Natural killer cell (primary cell): ENCODE measurements at regions not wholly inside any gene's neighbourhood (a gene's known extent, or its start where the extent isn't known, plus 50 kb on each side); places are given as distances from the start of the nearest gene placed in this dataset.

Source experiments
- ATAC-seq, 3 donors: fragments of 150-1000 bp in 2 of 3; fragments of 200-7000 bp in 1 of 3; cut with Tn5 transposase; 1 replicate in 1 of 3; 2 replicates in 2 of 3; pipeline ENCODE4 v1.10.0; 2021; ENCODE audit warnings: mild to moderate bottlenecking in 2 of 3, moderate library complexity in 2 of 3
- DNase-seq, 2 donors: peaks; one replicate each; pipeline versions ENCODE4 v3.0.0 to v3.0.0-alpha.2; 2013 to 2021; ENCODE audit warnings: mixed read lengths in 1 of 2
- H3K27ac ChIP-seq: one replicate; pipeline ENCODE4 v1.5.1; 2013; ENCODE audit warnings: mild to moderate bottlenecking, low read length
- H3K27me3 ChIP-seq: one replicate; pipeline ENCODE4 v1.6.1; 2013; ENCODE audit warnings: low read length; ENCODE audit not compliant: control insufficient read depth, insufficient read depth
- H3K36me3 ChIP-seq: one replicate; pipeline ENCODE4 v1.6.1; 2013; ENCODE audit warnings: low read length; ENCODE audit not compliant: control insufficient read depth, insufficient read depth
- H3K4me1 ChIP-seq: one replicate; pipeline ENCODE4 v1.6.1; 2013; ENCODE audit warnings: low read length; ENCODE audit not compliant: control insufficient read depth, insufficient read depth
- H3K4me3 ChIP-seq: one replicate; pipeline ENCODE4 v1.5.1; 2013; ENCODE audit warnings: low read length
- H3K9me3 ChIP-seq: one replicate; pipeline ENCODE4 v1.6.1; 2013; ENCODE audit warnings: low read length; ENCODE audit not compliant: control insufficient read depth, insufficient read depth
- H3K27ac Mint-ChIP-seq, 2 donors: one replicate each; pipeline ENCODE4 v1.8.0; 2022; ENCODE audit warnings: mild to moderate bottlenecking in 2 of 2, mixed read lengths in 2 of 2, moderate library complexity in 1 of 2
- H3K27me3 Mint-ChIP-seq, 2 donors: one replicate each; pipeline ENCODE4 v1.8.0; 2022; ENCODE audit warnings: low read depth in 2 of 2, mixed read lengths in 2 of 2
- H3K36me3 Mint-ChIP-seq: one replicate; pipeline ENCODE4 v1.8.0; 2022; ENCODE audit warnings: mixed read lengths
- H3K4me1 Mint-ChIP-seq, 2 donors: one replicate each; pipeline ENCODE4 v1.8.0; 2022; ENCODE audit warnings: mixed read lengths in 2 of 2
- H3K4me3 Mint-ChIP-seq: one replicate; pipeline ENCODE4 v1.8.0; 2022; ENCODE audit warnings: mild to moderate bottlenecking, moderate library complexity, mixed read lengths
- H3K9me3 Mint-ChIP-seq, 2 donors: one replicate each; pipeline ENCODE4 v1.8.0; 2022; ENCODE audit warnings: mixed read lengths in 2 of 2
- WGBS: methylation state at CpG from one replicate; pipeline ENCODE4 v1.1.7; 2013; ENCODE audit warnings: missing lambda C conversion rate; ENCODE audit not compliant: insufficient coverage; 5-methylcytosine and 5-hydroxymethylcytosine counted together
- intact Hi-C: fragments of 100-400 bp; cut with micrococcal nuclease; formaldehyde crosslinking; loops from one replicate; pipeline ENCODE4 v1.14.2; 2022
- TF ChIP-seq, protein P1 (sequence below): fragments of 200-600 bp; IDR thresholded peaks from one replicate; pipeline ENCODE4 v1.8.0; 2022; ENCODE audit warnings: antibody characterized with exemption

DNA sequence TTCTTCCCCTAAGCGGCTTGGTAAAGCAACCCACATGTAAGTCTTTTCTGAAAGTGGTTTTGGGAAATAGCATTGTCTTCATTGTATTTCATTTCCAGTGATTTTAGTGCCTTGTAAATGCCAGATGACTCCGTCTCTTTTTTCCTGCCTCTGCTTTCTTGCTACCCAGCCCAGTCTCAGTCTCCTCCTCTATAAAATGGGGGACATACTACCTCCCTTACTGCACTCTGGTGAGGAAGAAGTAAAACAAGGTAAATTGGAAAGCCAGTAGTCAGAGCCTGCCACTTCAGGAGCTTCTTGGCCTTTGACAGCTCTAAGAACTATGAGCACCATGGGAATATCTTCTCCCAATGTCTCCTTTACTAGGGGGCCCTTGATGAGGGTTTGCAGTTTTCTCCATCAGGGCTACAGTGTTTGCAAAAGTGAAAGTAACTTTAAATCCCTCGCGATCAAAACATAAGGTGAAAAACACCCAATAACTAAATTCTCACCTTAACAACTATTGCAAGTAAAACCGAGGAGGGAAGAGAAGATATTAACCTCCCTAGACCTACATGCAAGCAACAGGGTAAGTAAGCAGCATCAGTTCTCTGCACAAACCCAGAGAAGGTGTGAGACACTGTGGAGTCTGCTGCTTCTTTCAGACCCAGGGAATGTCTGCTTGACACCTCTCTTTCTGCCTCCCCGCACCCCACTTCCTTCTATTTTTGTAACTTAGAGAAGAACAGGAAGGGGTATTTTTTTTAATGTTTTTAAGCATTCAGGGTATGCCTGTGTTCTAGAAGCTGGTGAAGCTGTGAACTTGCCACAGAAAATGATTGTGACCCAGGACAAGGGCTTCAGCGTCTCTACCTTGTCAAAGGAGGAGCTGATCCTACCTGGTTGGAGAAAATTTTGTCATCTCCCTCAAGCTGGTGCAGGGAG, 159.1 kb upstream of the EOMES start:
- ATAC-seq = peak; percentile 89 to 94 (median 93)
- TF ChIP-seq, protein P1, sequence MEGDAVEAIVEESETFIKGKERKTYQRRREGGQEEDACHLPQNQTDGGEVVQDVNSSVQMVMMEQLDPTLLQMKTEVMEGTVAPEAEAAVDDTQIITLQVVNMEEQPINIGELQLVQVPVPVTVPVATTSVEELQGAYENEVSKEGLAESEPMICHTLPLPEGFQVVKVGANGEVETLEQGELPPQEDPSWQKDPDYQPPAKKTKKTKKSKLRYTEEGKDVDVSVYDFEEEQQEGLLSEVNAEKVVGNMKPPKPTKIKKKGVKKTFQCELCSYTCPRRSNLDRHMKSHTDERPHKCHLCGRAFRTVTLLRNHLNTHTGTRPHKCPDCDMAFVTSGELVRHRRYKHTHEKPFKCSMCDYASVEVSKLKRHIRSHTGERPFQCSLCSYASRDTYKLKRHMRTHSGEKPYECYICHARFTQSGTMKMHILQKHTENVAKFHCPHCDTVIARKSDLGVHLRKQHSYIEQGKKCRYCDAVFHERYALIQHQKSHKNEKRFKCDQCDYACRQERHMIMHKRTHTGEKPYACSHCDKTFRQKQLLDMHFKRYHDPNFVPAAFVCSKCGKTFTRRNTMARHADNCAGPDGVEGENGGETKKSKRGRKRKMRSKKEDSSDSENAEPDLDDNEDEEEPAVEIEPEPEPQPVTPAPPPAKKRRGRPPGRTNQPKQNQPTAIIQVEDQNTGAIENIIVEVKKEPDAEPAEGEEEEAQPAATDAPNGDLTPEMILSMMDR = no peak
- Histone ChIP-seq H3K4me1 (peaks cover 26% of the 10 kb centered on the region), H3K9me3 (no peaks in the 10 kb centered on the region), H3K27ac (peak overlapping the region; percentile 65), H3K36me3 (no peaks in the 10 kb centered on the region), H3K4me3 (peak overlapping the region; percentile 6), H3K27me3 (no peaks in the 10 kb centered on the region)
- Mint-ChIP-seq H3K27me3 (peaks cover 9 to 23% of the 10 kb centered on the region in 2 donors), H3K27ac (peak overlapping the region; percentile 59 to 74), H3K4me3 (peak overlapping the region; percentile 85), H3K36me3 (peaks cover 7% of the 10 kb centered on the region), H3K9me3 (no peaks in the 10 kb centered on the region), H3K4me1 (peaks cover 43 to 51% of the 10 kb centered on the region in 2 donors)
- DNase-seq = peak in 1 of 2 donors; percentile 79
- intact Hi-C loops = loop anchor here (2.0 kb wide), 1 partner anchor 20 kb away; no protein-coding TSS in a partner anchor
- 0% methylated on average over 2 of the region's 7 CpGs for WGBS

DNA sequence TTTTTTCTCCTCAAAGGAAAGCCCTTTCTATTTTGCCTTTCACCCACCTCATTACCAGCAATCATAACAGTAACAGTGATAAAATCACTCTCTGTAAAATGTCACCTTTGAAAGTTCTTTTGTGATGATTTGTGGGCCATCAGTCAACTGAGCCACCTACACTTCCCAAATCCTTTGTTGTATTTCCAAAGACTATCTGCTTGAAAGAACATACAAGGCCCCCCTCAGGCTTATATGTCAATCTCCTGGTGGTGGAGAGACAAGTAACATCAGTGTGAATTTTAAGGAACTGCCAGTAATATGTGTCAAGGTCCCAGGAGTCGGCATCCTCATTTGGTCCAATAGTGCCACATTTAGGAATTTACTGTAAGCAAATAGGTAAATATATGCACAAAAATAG, 161.1 kb upstream of the EOMES start:
- ATAC-seq (no peak), DNase-seq (no peak)
- Mint-ChIP-seq H3K27me3 (peaks cover 15 to 28% of the 10 kb centered on the region in 2 donors), H3K4me3 (no peak overlapping the region), H3K27ac (no peak overlapping the region), H3K4me1 (peaks cover 41 to 48% of the 10 kb centered on the region in 2 donors), H3K9me3 (no peaks in the 10 kb centered on the region), H3K36me3 (peaks cover 7% of the 10 kb centered on the region)
- H3K27me3 ChIP-seq = no peaks in the 10 kb centered on the region
- intact Hi-C loops = no loop called here
- peaks cover 18% of the 10 kb centered on the region for H3K4me1 ChIP-seq
- H3K9me3 ChIP-seq = no peaks in the 10 kb centered on the region
- TF ChIP-seq, protein P1 = no peak
- no peaks in the 10 kb centered on the region for H3K36me3 ChIP-seq
- 100% methylated on average over 1 of the region's 1 CpG for WGBS
- no peak overlapping the region for H3K4me3 ChIP-seq
- H3K27ac ChIP-seq = no peak overlapping the region

DNA sequence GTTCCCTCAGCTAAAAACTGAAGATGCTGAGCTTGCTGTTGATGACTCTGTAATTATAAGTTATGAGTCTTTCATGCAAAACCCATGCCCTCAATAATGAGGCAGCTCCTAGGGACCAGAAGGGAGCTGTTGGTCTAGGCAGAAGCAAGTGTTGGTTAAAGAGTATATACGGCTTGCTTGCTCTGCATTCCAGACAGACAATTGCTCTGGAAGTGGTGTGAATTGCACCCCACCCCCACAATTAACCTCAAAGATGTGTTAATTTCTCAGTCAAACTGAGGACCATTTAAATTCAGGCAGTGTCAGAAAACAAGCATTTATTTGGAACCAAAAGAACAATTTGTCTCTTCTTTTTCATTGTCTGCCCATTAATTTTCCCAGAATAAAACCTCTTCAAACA, 163.5 kb upstream of the EOMES start:
- ATAC-seq (no peak), DNase-seq (no peak)
- Histone ChIP-seq H3K4me3 (no peak overlapping the region), H3K27me3 (no peaks in the 10 kb centered on the region), H3K36me3 (no peaks in the 10 kb centered on the region), H3K4me1 (peaks cover 13% of the 10 kb centered on the region), H3K9me3 (no peaks in the 10 kb centered on the region), H3K27ac (no peak overlapping the region)
- TF ChIP-seq, protein P1 = no peak
- 29% methylated on average over 1 of the region's 1 CpG for WGBS
- intact Hi-C loops = no loop called here
- no peak overlapping the region for H3K27ac Mint-ChIP-seq
- H3K27me3 Mint-ChIP-seq = peaks cover 20 to 21% of the 10 kb centered on the region in 2 donors
- peaks cover 7% of the 10 kb centered on the region for H3K36me3 Mint-ChIP-seq
- no peaks in the 10 kb centered on the region for H3K9me3 Mint-ChIP-seq
- peaks cover 37 to 38% of the 10 kb centered on the region in 2 donors for H3K4me1 Mint-ChIP-seq
- H3K4me3 Mint-ChIP-seq = no peak overlapping the region
